SK-N-SH (cell line): ENCODE measurements at regions not wholly inside any gene's neighbourhood (a gene's known extent, or its start where the extent isn't known, plus 50 kb on each side); places are given as distances from the start of the nearest gene placed in this dataset.

ENCODE experiments used
- CTCF ChIP-seq: fragments of 200-600 bp; sonication (generic); IDR thresholded peaks from 2 replicates; pipeline ENCODE4 v1.6.1; 2017; ENCODE audit warnings: antibody characterized with exemption, mild to moderate bottlenecking, moderate library complexity
- ELF1 ChIP-seq: IDR thresholded peaks from 2 replicates; pipeline ENCODE4 v1.4.0; 2012
- EP300 ChIP-seq, 2 experiments: IDR thresholded peaks; 2 replicates each; pipeline versions ENCODE4 v1.4.0 to v1.6.1; 2012; ENCODE audit warnings: borderline replicate concordance in 1 of 2, low read depth in 1 of 2, low read length in 1 of 2
- EZH2phosphoT487 ChIP-seq: fragments of 200-600 bp; sonication (generic); IDR thresholded peaks from 2 replicates; pipeline ENCODE4 v1.6.1; 2017; ENCODE audit warnings: low read depth, mixed run types, mild to moderate bottlenecking, antibody characterized with exemption, moderate library complexity, borderline replicate concordance
- FOXM1 ChIP-seq: IDR thresholded peaks from 2 replicates; pipeline ENCODE4 v1.4.0; 2012; ENCODE audit warnings: low read depth, mild to moderate bottlenecking
- GATA2 ChIP-seq: sonication (generic); formaldehyde crosslinking; IDR thresholded peaks from 2 replicates; pipeline ENCODE4 v1.5.0; 2020; ENCODE audit warnings: mild to moderate bottlenecking, missing genetic modification reagents
- PBX3 ChIP-seq: IDR thresholded peaks from 2 replicates; pipeline ENCODE4; 2012
- RAD21 ChIP-seq: IDR thresholded peaks from 2 replicates; pipeline ENCODE4 v1.6.1; 2012; ENCODE audit warnings: mild to moderate bottlenecking, low read length
- RFX5 ChIP-seq: IDR thresholded peaks from 2 replicates; pipeline ENCODE4 v1.6.1; 2012; ENCODE audit warnings: mild to moderate bottlenecking, improper control_type of control experiment, low read length
- SMC3 ChIP-seq: IDR thresholded peaks from 2 replicates; pipeline ENCODE4 v1.6.1; 2012; ENCODE audit warnings: low read depth, low read length, improper control_type of control experiment
- USF2 ChIP-seq: fragments of 150-350 bp; IDR thresholded peaks from 2 replicates; pipeline ENCODE4 v1.6.1; 2017; ENCODE audit warnings: antibody characterized with exemption, low read length, low read depth, borderline replicate concordance
- YY1 ChIP-seq: IDR thresholded peaks from 2 replicates; pipeline ENCODE4 v1.4.0; 2012; ENCODE audit warnings: low read depth, mild to moderate bottlenecking
- ZBTB33 ChIP-seq: IDR thresholded peaks from 2 replicates; pipeline ENCODE4 v1.4.0; 2012; ENCODE audit warnings: low read depth, borderline replicate concordance

GRCh38 chr9:106451223-106451622 is 411.7 kb upstream of the ZNF462 start:
- no peak for TF ChIP-seq FOXM1
- TF ChIP-seq CTCF: no peak
- TF ChIP-seq GATA2 (CRISPR knock-in tag): no peak
- TF ChIP-seq USF2: no peak
- no peak for TF ChIP-seq EZH2phosphoT487
- no peak for TF ChIP-seq ZBTB33
- TF ChIP-seq SMC3: no peak
- TF ChIP-seq ELF1: no peak
- TF ChIP-seq EP300 (IDR thresholded peaks at IDR 0.05; ENCODE audit: borderline replicate concordance in 1 of 2, low read depth in 1 of 2, low read length in 1 of 2): no peak
- no peak for TF ChIP-seq RAD21
- TF ChIP-seq RFX5: no peak
- TF ChIP-seq PBX3: no peak
- no peak for TF ChIP-seq YY1
